Osteocyte (in vitro differentiated cells): ENCODE measurements at regions not wholly inside any gene's neighbourhood (a gene's known extent, or its start where the extent isn't known, plus 50 kb on each side); places are given as distances from the start of the nearest gene placed in this dataset.

ENCODE experiments used
- DNase-seq: peaks from one replicate; pipeline ENCODE4 v3.0.0; 2021; ENCODE audit warnings: mixed read lengths; ENCODE audit not compliant: unreplicated experiment; ENCODE audit errors: extremely low spot score
- H3K27ac Mint-ChIP-seq: one replicate; pipeline ENCODE4 v1.8.0; 2021; ENCODE audit warnings: mild to moderate bottlenecking, mixed read lengths; ENCODE audit not compliant: unreplicated experiment
- H3K27me3 Mint-ChIP-seq: one replicate; pipeline ENCODE4 v1.8.0; 2021; ENCODE audit warnings: mixed read lengths; ENCODE audit not compliant: unreplicated experiment
- H3K36me3 Mint-ChIP-seq: one replicate; pipeline ENCODE4 v1.8.0; 2021; ENCODE audit warnings: mixed read lengths; ENCODE audit not compliant: unreplicated experiment
- H3K4me1 Mint-ChIP-seq: one replicate; pipeline ENCODE4 v1.8.0; 2021; ENCODE audit warnings: mixed read lengths; ENCODE audit not compliant: unreplicated experiment
- H3K4me3 Mint-ChIP-seq: one replicate; pipeline ENCODE4 v1.8.0; 2021; ENCODE audit warnings: mild to moderate bottlenecking, moderate library complexity, mixed read lengths; ENCODE audit not compliant: unreplicated experiment
- H3K9me3 Mint-ChIP-seq: one replicate; pipeline ENCODE4 v1.8.0; 2021; ENCODE audit warnings: mixed read lengths; ENCODE audit not compliant: unreplicated experiment
- CTCF ChIP-seq: fragments of 200-600 bp; sonication (generic); IDR thresholded peaks from 2 replicates; pipeline ENCODE4 v1.5.0; 2021; ENCODE audit warnings: antibody characterized with exemption, mild to moderate bottlenecking, moderate library complexity

- no peak overlapping the region for H3K4me3 Mint-ChIP-seq
- H3K27ac Mint-ChIP-seq: no peak overlapping the region
- no peaks in the 10 kb centered on the region for H3K27me3 Mint-ChIP-seq
- H3K9me3 Mint-ChIP-seq: peaks cover 16% of the 10 kb centered on the region
- H3K36me3 Mint-ChIP-seq: peaks cover 4% of the 10 kb centered on the region
- no peak for TF ChIP-seq CTCF
- DNase-seq: no peak
- H3K4me1 Mint-ChIP-seq: peaks cover 13% of the 10 kb centered on the region
Measured at GRCh38 chr2:150274108-150274507, 213.4 kb downstream of the RND3 start.

GRCh38 chr2:150271952-150272802 lies 215.3 kb downstream of the RND3 start:
- H3K9me3 Mint-ChIP-seq: peaks cover 14% of the 10 kb centered on the region
- H3K36me3 Mint-ChIP-seq: peaks cover 3% of the 10 kb centered on the region
- H3K4me1 Mint-ChIP-seq: peaks cover 20% of the 10 kb centered on the region
- DNase-seq: no peak
- no peak overlapping the region for H3K27ac Mint-ChIP-seq
- H3K4me3 Mint-ChIP-seq: no peak overlapping the region
- TF ChIP-seq CTCF: no peak
- H3K27me3 Mint-ChIP-seq: no peaks in the 10 kb centered on the region

- peaks cover 6% of the 10 kb centered on the region for H3K9me3 Mint-ChIP-seq
- H3K27ac Mint-ChIP-seq: no peak overlapping the region
- TF ChIP-seq CTCF: no peak
- no peaks in the 10 kb centered on the region for H3K27me3 Mint-ChIP-seq
- H3K4me3 Mint-ChIP-seq: no peak overlapping the region
- no peak for DNase-seq
- H3K36me3 Mint-ChIP-seq: no peaks in the 10 kb centered on the region
- H3K4me1 Mint-ChIP-seq: peaks cover 19% of the 10 kb centered on the region
Measured at GRCh38 chr2:150267651-150268415, 219.6 kb downstream of the RND3 start.

- DNase-seq: no peak
- peaks cover 11% of the 10 kb centered on the region for H3K4me1 Mint-ChIP-seq
- no peak for TF ChIP-seq CTCF
- H3K4me3 Mint-ChIP-seq: no peak overlapping the region
- H3K27ac Mint-ChIP-seq: no peak overlapping the region
- peaks cover under 1% of the 10 kb centered on the region for H3K36me3 Mint-ChIP-seq
- H3K9me3 Mint-ChIP-seq: peaks cover 9% of the 10 kb centered on the region
- no peaks in the 10 kb centered on the region for H3K27me3 Mint-ChIP-seq
Measured at GRCh38 chr2:150266931-150267330, 220.5 kb downstream of the RND3 start.

GRCh38 chr2:150264442-150264841 lies 223.0 kb downstream of the RND3 start:
- Mint-ChIP-seq H3K4me3 (no peak overlapping the region), H3K27me3 (no peaks in the 10 kb centered on the region), H3K27ac (no peak overlapping the region), H3K9me3 (peaks cover 15% of the 10 kb centered on the region), H3K36me3 (peaks cover 2% of the 10 kb centered on the region), H3K4me1 (peaks cover 15% of the 10 kb centered on the region)
- no peak for DNase-seq
- TF ChIP-seq CTCF: no peak
